ENCODE measurements at regions not wholly inside any gene's neighbourhood (a gene's known extent, or its start where the extent isn't known, plus 50 kb on each side); places are given as distances from the start of the nearest gene placed in this dataset.

- DNase-seq: no peak
- no peaks in the 10 kb centered on the region for H3K4me1 ChIP-seq
- WGBS, 2 donors: 73 to 100% methylated on average over 1 of the region's 1 CpG
- H3K27ac ChIP-seq: no peak overlapping the region
- TF ChIP-seq POLR2A (IDR thresholded peaks at IDR 0.05): no peak
- TF ChIP-seq, protein P1, sequence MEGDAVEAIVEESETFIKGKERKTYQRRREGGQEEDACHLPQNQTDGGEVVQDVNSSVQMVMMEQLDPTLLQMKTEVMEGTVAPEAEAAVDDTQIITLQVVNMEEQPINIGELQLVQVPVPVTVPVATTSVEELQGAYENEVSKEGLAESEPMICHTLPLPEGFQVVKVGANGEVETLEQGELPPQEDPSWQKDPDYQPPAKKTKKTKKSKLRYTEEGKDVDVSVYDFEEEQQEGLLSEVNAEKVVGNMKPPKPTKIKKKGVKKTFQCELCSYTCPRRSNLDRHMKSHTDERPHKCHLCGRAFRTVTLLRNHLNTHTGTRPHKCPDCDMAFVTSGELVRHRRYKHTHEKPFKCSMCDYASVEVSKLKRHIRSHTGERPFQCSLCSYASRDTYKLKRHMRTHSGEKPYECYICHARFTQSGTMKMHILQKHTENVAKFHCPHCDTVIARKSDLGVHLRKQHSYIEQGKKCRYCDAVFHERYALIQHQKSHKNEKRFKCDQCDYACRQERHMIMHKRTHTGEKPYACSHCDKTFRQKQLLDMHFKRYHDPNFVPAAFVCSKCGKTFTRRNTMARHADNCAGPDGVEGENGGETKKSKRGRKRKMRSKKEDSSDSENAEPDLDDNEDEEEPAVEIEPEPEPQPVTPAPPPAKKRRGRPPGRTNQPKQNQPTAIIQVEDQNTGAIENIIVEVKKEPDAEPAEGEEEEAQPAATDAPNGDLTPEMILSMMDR (IDR thresholded peaks at IDR 0.05): no peak
- H3K4me3 ChIP-seq: no peak overlapping the region
- no peaks in the 10 kb centered on the region for H3K9me3 ChIP-seq
- no peaks in the 10 kb centered on the region for H3K27me3 ChIP-seq
- no peaks in the 10 kb centered on the region for H3K36me3 ChIP-seq
- intact Hi-C loops (cut with DNase I): no loop called here
These were observed 384.4 kb downstream of the SLC4A3 start for GRCh38 chr2:220011859-220012258.

DNA sequence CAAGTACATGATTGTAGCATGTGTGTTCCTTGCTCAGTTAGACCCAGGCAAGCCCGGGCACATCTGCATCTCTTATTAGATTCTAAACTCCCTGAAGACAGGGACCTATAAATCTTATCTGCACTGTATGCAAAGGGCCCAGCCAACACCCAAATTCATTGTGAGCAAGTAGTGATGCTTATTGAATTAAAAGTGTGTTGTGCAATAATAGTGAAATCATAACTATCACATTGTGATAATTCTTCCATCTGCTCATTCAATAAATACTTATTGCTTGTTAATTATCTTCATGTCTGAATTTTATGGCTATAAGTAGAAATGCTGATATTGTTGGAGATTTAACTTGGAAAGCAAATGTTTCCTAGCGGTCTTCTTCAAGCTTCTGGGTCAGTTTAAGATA, 387.5 kb downstream of the SLC4A3 start:
- 90 to 91% methylated on average over 2 of the region's 2 CpGs for WGBS, 2 donors
- DNase-seq: no peak
- H3K9me3 ChIP-seq: no peaks in the 10 kb centered on the region
- H3K36me3 ChIP-seq: no peaks in the 10 kb centered on the region
- no peak for TF ChIP-seq POLR2A (IDR thresholded peaks at IDR 0.05)
- TF ChIP-seq, protein P1 (IDR thresholded peaks at IDR 0.05): no peak
- H3K4me1 ChIP-seq: no peaks in the 10 kb centered on the region
- no peak overlapping the region for H3K4me3 ChIP-seq
- H3K27me3 ChIP-seq: no peaks in the 10 kb centered on the region
- H3K27ac ChIP-seq: no peak overlapping the region
- intact Hi-C loops (cut with DNase I): no loop called here

DNA sequence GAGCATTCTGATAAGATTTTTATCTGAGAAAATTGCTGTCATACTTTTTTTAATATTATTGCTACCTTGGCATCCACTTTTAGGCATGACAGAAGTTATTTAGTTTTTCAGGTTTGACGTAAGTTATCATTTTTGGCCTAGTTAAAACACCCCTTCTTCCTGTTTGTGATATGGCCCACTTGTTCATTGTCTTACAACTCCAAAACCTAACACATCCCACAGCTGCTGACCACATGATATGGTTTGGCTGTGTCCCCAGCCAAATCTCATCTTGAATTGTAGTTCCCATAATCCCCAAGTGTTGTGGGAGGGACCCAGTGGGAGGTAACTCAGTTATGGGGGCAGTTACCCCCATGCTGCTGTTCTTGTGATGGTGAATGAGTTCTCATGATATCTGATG, 388.1 kb downstream of the SLC4A3 start:
- H3K27ac ChIP-seq: no peak overlapping the region
- intact Hi-C loops (cut with DNase I): no loop called here
- no peak for TF ChIP-seq POLR2A (IDR thresholded peaks at IDR 0.05)
- TF ChIP-seq, protein P1 (IDR thresholded peaks at IDR 0.05): no peak
- H3K4me1 ChIP-seq: no peaks in the 10 kb centered on the region
- no peak overlapping the region for H3K4me3 ChIP-seq
- no peaks in the 10 kb centered on the region for H3K9me3 ChIP-seq
- no peaks in the 10 kb centered on the region for H3K36me3 ChIP-seq
- DNase-seq: no peak
- H3K27me3 ChIP-seq: no peaks in the 10 kb centered on the region
- 61 to 88% methylated on average over 1 of the region's 1 CpG for WGBS, 2 donors

- Histone ChIP-seq H3K4me3 (no peak overlapping the region), H3K36me3 (no peaks in the 10 kb centered on the region), H3K4me1 (no peaks in the 10 kb centered on the region), H3K27me3 (no peaks in the 10 kb centered on the region), H3K27ac (no peak overlapping the region), H3K9me3 (no peaks in the 10 kb centered on the region)
- no peak for TF ChIP-seq POLR2A (IDR thresholded peaks at IDR 0.05)
- TF ChIP-seq, protein P1 (IDR thresholded peaks at IDR 0.05): no peak
- 33 to 64% methylated on average over 1 of the region's 1 CpG for WGBS, 2 donors
- intact Hi-C loops (cut with DNase I): no loop called here
- DNase-seq: no peak
These were observed 397.8 kb downstream of the SLC4A3 start for GRCh38 chr2:220025207-220025606.

GRCh38 chr2:220029013-220029412, 401.6 kb downstream of the SLC4A3 start:
- H3K9me3 ChIP-seq: no peaks in the 10 kb centered on the region
- no peak overlapping the region for H3K4me3 ChIP-seq
- no peak overlapping the region for H3K27ac ChIP-seq
- WGBS, 2 donors: 81 to 89% methylated on average over 1 of the region's 1 CpG
- H3K4me1 ChIP-seq: no peaks in the 10 kb centered on the region
- intact Hi-C loops (cut with DNase I): no loop called here
- DNase-seq: no peak
- TF ChIP-seq POLR2A (IDR thresholded peaks at IDR 0.05): no peak
- TF ChIP-seq, protein P1 (IDR thresholded peaks at IDR 0.05): no peak
- H3K36me3 ChIP-seq: no peaks in the 10 kb centered on the region
- no peaks in the 10 kb centered on the region for H3K27me3 ChIP-seq
